ENCODE measurements at regions not wholly inside any gene's neighbourhood (a gene's known extent, or its start where the extent isn't known, plus 50 kb on each side); places are given as distances from the start of the nearest gene placed in this dataset.

GRCh38 chr12:77429426-77429825 lies 364.1 kb upstream of the E2F7 start:
- TF ChIP-seq CTCF (IDR thresholded peaks at IDR 0.05) (no peak), POLR2A (IDR thresholded peaks at IDR 0.05) (no peak)

Measured in adrenal gland (tissue), 5 donors.